ENCODE measurements at regions not wholly inside any gene's neighbourhood (a gene's known extent, or its start where the extent isn't known, plus 50 kb on each side); places are given as distances from the start of the nearest gene placed in this dataset.

- TF ChIP-seq CHD7 (IDR thresholded peaks at IDR 0.05; ENCODE audit: insufficient replicate concordance, low read length) (no peak), CTCF (IDR thresholded peaks at IDR 0.05; ENCODE audit: control extremely low read depth in 1 of 3, insufficient read depth in 1 of 3, low read depth in 1 of 3, low read length in 3 of 3) (no peak), TAF1 (IDR thresholded peaks at IDR 0.05; ENCODE audit: low read depth, low read length) (no peak), CHD1 (IDR thresholded peaks at IDR 0.05; ENCODE audit: low read depth, low read length) (no peak), KDM5A (IDR thresholded peaks at IDR 0.05; ENCODE audit: low read length) (no peak), POLR2A (IDR thresholded peaks at IDR 0.05; ENCODE audit: control extremely low read depth in 1 of 2, low read depth in 2 of 2, low read length in 2 of 2) (no peak)
Observed at GRCh38 chr4:166527500-166527899, 654.5 kb downstream of the TLL1 start.
